ENCODE measurements at regions not wholly inside any gene's neighbourhood (a gene's known extent, or its start where the extent isn't known, plus 50 kb on each side); places are given as distances from the start of the nearest gene placed in this dataset.

GRCh38 chr18:43420091-43420490 is 142.8 kb upstream of the SYT4 start:
- no peak overlapping the region for H2AFZ ChIP-seq (ENCODE audit: control insufficient read depth, low read length)
- H3K27me3 ChIP-seq (ENCODE audit: control insufficient read depth, extremely low read depth, insufficient read depth, low read length): no peaks in the 10 kb centered on the region
- DNase-seq (ENCODE audit: low read depth, low spot score) (no peak), FAIRE-seq (no peak)
- no peaks in the 10 kb centered on the region for H4K20me1 ChIP-seq (ENCODE audit: control insufficient read depth, extremely low read depth, insufficient read depth, low read length)
- TF ChIP-seq EZH2 (IDR thresholded peaks at IDR 0.05; ENCODE audit: low read length) (no peak), CTCF (optimal IDR thresholded peaks at IDR 0.05 in 1 of 3, IDR thresholded peaks at IDR 0.05 in 1 of 3, conservative IDR thresholded peaks at IDR 0.05 in 1 of 3; ENCODE audit: extremely low read depth in 1 of 3, insufficient read depth in 2 of 3, low read length in 3 of 3) (no peak)
- no peaks in the 10 kb centered on the region for H3K4me1 ChIP-seq (ENCODE audit: control insufficient read depth, extremely low read depth, insufficient read depth, low read length)
- H3K4me3 ChIP-seq (ENCODE audit: control insufficient read depth in 2 of 3, extremely low read depth in 1 of 3, insufficient read depth in 2 of 3, low read depth in 1 of 3, low read length in 3 of 3): no peak overlapping the region
- H3K9me1 ChIP-seq (ENCODE audit: control insufficient read depth, extremely low read depth, insufficient read depth, low read length): no peaks in the 10 kb centered on the region
- dilution Hi-C loops (cut with MboI; ENCODE audit: extremely low pct_ligation_motif_present, low sequenced_read_pairs): no loop called here
- H3K36me3 ChIP-seq (ENCODE audit: control insufficient read depth in 2 of 2, extremely low read depth in 1 of 2, insufficient read depth in 2 of 2, low read length in 2 of 2): no peaks in the 10 kb centered on the region
- H3K79me2 ChIP-seq (ENCODE audit: control insufficient read depth, insufficient read depth, low read length): no peaks in the 10 kb centered on the region
- no peak overlapping the region for H3K9ac ChIP-seq (ENCODE audit: control insufficient read depth, extremely low read depth, insufficient read depth, low read length)
- no peak overlapping the region for H3K4me2 ChIP-seq (ENCODE audit: control insufficient read depth, extremely low read depth, insufficient read depth, low read depth, low read length)
- no peaks in the 10 kb centered on the region for H3K9me3 ChIP-seq (ENCODE audit: control insufficient read depth, low read depth, low read length)
- H3K27ac ChIP-seq (ENCODE audit: control insufficient read depth, insufficient read depth, low read length): no peak overlapping the region

GRCh38 chr18:43420950-43421349 is 143.7 kb upstream of the SYT4 start:
- H3K9me1 ChIP-seq (ENCODE audit: control insufficient read depth, extremely low read depth, insufficient read depth, low read length): no peaks in the 10 kb centered on the region
- H2AFZ ChIP-seq (ENCODE audit: control insufficient read depth, low read length): no peak overlapping the region
- H3K9me3 ChIP-seq (ENCODE audit: control insufficient read depth, low read depth, low read length): no peaks in the 10 kb centered on the region
- H3K27ac ChIP-seq (ENCODE audit: control insufficient read depth, insufficient read depth, low read length): no peak overlapping the region
- no peak overlapping the region for H3K4me2 ChIP-seq (ENCODE audit: control insufficient read depth, extremely low read depth, insufficient read depth, low read depth, low read length)
- H3K4me1 ChIP-seq (ENCODE audit: control insufficient read depth, extremely low read depth, insufficient read depth, low read length): no peaks in the 10 kb centered on the region
- TF ChIP-seq CTCF (optimal IDR thresholded peaks at IDR 0.05 in 1 of 3, IDR thresholded peaks at IDR 0.05 in 1 of 3, conservative IDR thresholded peaks at IDR 0.05 in 1 of 3; ENCODE audit: extremely low read depth in 1 of 3, insufficient read depth in 2 of 3, low read length in 3 of 3) (peak in 1 of 3 experiments; percentile 39), EZH2 (IDR thresholded peaks at IDR 0.05; ENCODE audit: low read length) (no peak)
- no peaks in the 10 kb centered on the region for H4K20me1 ChIP-seq (ENCODE audit: control insufficient read depth, extremely low read depth, insufficient read depth, low read length)
- dilution Hi-C loops (cut with MboI; ENCODE audit: extremely low pct_ligation_motif_present, low sequenced_read_pairs): no loop called here
- H3K79me2 ChIP-seq (ENCODE audit: control insufficient read depth, insufficient read depth, low read length): no peaks in the 10 kb centered on the region
- H3K27me3 ChIP-seq (ENCODE audit: control insufficient read depth, extremely low read depth, insufficient read depth, low read length): no peaks in the 10 kb centered on the region
- no peak overlapping the region for H3K4me3 ChIP-seq (ENCODE audit: control insufficient read depth in 2 of 3, extremely low read depth in 1 of 3, insufficient read depth in 2 of 3, low read depth in 1 of 3, low read length in 3 of 3)
- H3K36me3 ChIP-seq (ENCODE audit: control insufficient read depth in 2 of 2, extremely low read depth in 1 of 2, insufficient read depth in 2 of 2, low read length in 2 of 2): no peaks in the 10 kb centered on the region
- no peak for DNase-seq (ENCODE audit: low read depth, low spot score)
- FAIRE-seq: no peak
- no peak overlapping the region for H3K9ac ChIP-seq (ENCODE audit: control insufficient read depth, extremely low read depth, insufficient read depth, low read length)

All from keratinocyte (primary cell).